ENCODE measurements at regions not wholly inside any gene's neighbourhood (a gene's known extent, or its start where the extent isn't known, plus 50 kb on each side); places are given as distances from the start of the nearest gene placed in this dataset.

DNA sequence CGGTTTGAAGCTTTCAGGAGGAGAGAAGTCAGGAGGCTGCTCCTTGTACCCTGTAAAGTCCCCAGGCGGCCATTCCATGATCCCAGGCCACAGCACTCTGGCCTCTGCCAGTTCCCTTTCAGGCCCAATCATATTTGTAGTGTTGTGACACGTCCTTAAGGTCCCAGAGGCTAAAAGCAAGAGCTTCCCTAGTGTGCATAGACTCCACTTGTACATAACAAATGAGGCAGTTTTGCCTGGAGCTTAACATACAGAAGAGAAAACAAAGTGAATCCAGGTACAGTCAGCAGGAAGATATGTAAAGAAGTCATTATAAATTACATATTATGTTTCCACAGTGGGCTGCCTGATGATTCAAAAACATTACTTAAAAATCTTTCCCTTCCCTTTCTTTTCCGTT, 81.1 kb upstream of the RPH3A start:
- TF ChIP-seq, protein P1, sequence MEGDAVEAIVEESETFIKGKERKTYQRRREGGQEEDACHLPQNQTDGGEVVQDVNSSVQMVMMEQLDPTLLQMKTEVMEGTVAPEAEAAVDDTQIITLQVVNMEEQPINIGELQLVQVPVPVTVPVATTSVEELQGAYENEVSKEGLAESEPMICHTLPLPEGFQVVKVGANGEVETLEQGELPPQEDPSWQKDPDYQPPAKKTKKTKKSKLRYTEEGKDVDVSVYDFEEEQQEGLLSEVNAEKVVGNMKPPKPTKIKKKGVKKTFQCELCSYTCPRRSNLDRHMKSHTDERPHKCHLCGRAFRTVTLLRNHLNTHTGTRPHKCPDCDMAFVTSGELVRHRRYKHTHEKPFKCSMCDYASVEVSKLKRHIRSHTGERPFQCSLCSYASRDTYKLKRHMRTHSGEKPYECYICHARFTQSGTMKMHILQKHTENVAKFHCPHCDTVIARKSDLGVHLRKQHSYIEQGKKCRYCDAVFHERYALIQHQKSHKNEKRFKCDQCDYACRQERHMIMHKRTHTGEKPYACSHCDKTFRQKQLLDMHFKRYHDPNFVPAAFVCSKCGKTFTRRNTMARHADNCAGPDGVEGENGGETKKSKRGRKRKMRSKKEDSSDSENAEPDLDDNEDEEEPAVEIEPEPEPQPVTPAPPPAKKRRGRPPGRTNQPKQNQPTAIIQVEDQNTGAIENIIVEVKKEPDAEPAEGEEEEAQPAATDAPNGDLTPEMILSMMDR (IDR thresholded peaks at IDR 0.05 in 2 of 3, conservative IDR thresholded peaks at IDR 0.05 in 1 of 3; ENCODE audit: borderline replicate concordance in 1 of 3, insufficient read depth in 1 of 3, low read depth in 2 of 3, low read length in 2 of 3) = no peak
- TF ChIP-seq CBX3 (IDR thresholded peaks at IDR 0.05; ENCODE audit: low read depth) (no peak), ZFX (IDR thresholded peaks at IDR 0.05) (no peak), JUND (IDR thresholded peaks at IDR 0.05) (no peak), SRF (IDR thresholded peaks at IDR 0.05; ENCODE audit: low read depth) (no peak), REST (IDR thresholded peaks at IDR 0.05; ENCODE audit: low read depth) (no peak), EZH2 (IDR thresholded peaks at IDR 0.05) (no peak), YY1 (IDR thresholded peaks at IDR 0.05; ENCODE audit: extremely low read depth, insufficient replicate concordance, low read depth, low read length) (no peak), ZNF274 (IDR thresholded peaks at IDR 0.05; ENCODE audit: low read depth, low read length) (no peak)
- TF ChIP-seq, protein P2, sequence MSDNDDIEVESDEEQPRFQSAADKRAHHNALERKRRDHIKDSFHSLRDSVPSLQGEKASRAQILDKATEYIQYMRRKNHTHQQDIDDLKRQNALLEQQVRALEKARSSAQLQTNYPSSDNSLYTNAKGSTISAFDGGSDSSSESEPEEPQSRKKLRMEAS (IDR thresholded peaks at IDR 0.05) = no peak
